GM23248 (cell line): ENCODE measurements at regions not wholly inside any gene's neighbourhood (a gene's known extent, or its start where the extent isn't known, plus 50 kb on each side); places are given as distances from the start of the nearest gene placed in this dataset.

ENCODE experiments used
- EZH2 ChIP-seq: fragments of 200-600 bp; sonication (generic); IDR thresholded peaks from 2 replicates; pipeline ENCODE4 v1.6.1; 2018; ENCODE audit warnings: antibody characterized with exemption, mild to moderate bottlenecking; ENCODE audit not compliant: insufficient read depth, poor library complexity, severe bottlenecking
- EZH2phosphoT487 ChIP-seq: fragments of 200-600 bp; sonication (generic); IDR thresholded peaks from 2 replicates; pipeline ENCODE4 v1.6.1; 2018; ENCODE audit warnings: antibody characterized with exemption, moderate library complexity, mild to moderate bottlenecking, low read depth; ENCODE audit not compliant: insufficient read depth

GRCh38 chr18:24683925-24684324 lies 223.5 kb downstream of the HRH4 start:
- no peak for TF ChIP-seq EZH2
- TF ChIP-seq EZH2phosphoT487, result no peak
